Astrocyte of the spinal cord (primary cell): ENCODE measurements at regions not wholly inside any gene's neighbourhood (a gene's known extent, or its start where the extent isn't known, plus 50 kb on each side); places are given as distances from the start of the nearest gene placed in this dataset.

ENCODE experiments used
- DNase-seq: peaks from one replicate; pipeline ENCODE4 v3.0.0; 2011; ENCODE audit warnings: low read depth, low spot score
- H3K4me3 ChIP-seq: 2 replicates; pipeline ENCODE4 v1.5.1; 2011; ENCODE audit warnings: low read depth, mild to moderate bottlenecking, low read length, moderate library complexity
- in situ Hi-C: cut with HindIII; loops from 2 replicates; pipeline ENCODE4 v1.10.0; 2017; ENCODE audit warnings: low sequenced_read_pairs
- TF ChIP-seq, protein P1 (sequence below): IDR thresholded peaks from 2 replicates; pipeline ENCODE4 v1.5.1; 2012; ENCODE audit warnings: low read depth, mild to moderate bottlenecking, low read length, inconsistent platforms

DNA sequence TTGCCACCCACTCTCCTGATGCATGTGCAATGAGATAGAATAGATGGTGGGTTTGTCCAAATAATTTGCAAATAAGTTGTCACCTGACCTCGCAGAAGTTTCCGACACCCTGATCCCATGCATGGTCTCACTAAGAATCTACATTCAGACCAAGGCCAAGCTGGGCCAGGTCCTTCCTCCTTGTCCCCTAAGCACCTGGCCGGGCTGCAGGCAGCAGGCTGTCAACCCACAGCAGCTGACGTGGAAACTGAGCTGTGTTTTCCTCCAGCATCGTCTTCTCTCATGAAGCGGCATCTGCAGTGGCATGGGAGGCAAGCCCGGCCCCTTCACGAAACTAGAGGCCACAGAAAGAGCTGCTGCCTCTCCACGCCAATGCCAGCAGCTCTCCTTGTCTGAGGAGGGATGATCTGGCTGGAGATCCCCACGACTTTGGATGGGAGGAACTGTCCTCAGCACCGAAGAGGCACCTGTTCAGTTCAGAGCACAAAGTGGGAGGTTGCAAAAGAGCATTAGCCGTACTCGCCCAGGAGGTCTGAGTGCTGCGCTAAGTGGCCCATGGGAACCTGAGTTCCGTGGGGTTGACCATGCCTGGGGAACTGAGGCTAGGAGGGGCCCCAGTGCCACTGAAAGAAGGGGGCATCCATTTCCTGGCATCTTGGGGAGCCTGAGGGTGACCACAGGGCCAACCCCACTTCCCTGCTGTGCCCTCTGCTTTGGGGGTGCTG lies 110.5 kb upstream of the INSIG1 start:
- in situ Hi-C loops = no loop called here
- no peak for DNase-seq

DNA sequence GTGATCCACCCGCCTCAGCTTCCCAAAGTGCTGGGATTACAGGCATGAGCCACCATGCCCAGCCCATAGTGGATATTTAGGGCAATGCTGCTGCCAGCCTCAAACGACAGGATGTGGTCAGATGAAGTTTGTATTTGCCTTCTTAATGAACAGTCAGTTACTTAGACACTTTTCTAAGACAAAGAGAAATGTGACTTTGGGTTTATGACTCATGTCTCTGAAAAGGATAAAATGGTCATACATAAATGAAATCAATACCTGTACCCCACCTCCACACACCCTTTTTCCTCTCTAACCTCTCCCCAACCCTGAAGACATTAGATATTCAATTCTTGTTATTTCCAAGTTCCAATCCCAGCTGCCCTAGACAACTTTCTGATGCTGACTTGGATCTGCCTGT lies 109.3 kb upstream of the INSIG1 start:
- TF ChIP-seq, protein P1, sequence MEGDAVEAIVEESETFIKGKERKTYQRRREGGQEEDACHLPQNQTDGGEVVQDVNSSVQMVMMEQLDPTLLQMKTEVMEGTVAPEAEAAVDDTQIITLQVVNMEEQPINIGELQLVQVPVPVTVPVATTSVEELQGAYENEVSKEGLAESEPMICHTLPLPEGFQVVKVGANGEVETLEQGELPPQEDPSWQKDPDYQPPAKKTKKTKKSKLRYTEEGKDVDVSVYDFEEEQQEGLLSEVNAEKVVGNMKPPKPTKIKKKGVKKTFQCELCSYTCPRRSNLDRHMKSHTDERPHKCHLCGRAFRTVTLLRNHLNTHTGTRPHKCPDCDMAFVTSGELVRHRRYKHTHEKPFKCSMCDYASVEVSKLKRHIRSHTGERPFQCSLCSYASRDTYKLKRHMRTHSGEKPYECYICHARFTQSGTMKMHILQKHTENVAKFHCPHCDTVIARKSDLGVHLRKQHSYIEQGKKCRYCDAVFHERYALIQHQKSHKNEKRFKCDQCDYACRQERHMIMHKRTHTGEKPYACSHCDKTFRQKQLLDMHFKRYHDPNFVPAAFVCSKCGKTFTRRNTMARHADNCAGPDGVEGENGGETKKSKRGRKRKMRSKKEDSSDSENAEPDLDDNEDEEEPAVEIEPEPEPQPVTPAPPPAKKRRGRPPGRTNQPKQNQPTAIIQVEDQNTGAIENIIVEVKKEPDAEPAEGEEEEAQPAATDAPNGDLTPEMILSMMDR = no peak
- no peak overlapping the region for H3K4me3 ChIP-seq
- no peak for DNase-seq
- in situ Hi-C loops = no loop called here

More for the DNA sequence above, 110.5 kb upstream of the INSIG1 start:
- TF ChIP-seq, protein P1 = no peak
- H3K4me3 ChIP-seq = no peak overlapping the region

DNA sequence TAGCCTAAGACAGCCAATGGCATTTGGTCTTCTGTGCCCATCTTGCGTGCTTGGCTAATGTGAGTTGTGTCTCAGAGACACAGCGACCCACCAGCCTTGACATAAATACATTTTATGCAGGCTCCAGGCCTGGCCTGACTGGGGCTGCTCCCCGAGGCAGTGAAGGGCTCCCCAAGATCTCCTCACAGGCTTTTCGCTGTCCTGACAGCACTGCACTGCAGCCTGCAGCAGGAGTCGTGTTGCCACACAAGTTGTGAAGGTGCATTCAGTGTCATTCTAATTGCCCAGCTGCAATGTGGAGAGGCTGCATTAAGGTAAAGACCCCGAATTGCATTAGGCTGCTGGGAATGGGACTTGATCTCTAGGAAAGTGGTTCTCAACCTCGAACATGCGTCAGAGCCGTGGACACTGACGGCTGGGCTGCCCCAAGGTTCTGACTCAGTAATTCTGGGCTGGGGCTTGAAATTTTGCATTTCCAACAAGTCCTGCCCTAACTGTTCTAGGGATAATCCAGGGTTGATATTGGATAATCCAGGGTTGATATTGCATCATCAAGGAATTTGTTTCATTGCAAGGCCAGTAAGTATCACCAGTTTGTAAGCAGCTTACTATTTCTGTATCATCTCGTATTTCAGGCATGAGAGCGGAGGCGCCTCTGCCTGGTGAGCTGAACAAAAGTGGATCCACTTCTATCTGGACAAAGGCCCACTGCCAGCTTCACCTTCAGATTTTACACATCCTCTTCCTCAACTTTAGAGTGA lies 108.7 kb upstream of the INSIG1 start:
- in situ Hi-C loops = no loop called here
- no peak overlapping the region for H3K4me3 ChIP-seq
- DNase-seq = no peak
- TF ChIP-seq, protein P1 = no peak

DNA sequence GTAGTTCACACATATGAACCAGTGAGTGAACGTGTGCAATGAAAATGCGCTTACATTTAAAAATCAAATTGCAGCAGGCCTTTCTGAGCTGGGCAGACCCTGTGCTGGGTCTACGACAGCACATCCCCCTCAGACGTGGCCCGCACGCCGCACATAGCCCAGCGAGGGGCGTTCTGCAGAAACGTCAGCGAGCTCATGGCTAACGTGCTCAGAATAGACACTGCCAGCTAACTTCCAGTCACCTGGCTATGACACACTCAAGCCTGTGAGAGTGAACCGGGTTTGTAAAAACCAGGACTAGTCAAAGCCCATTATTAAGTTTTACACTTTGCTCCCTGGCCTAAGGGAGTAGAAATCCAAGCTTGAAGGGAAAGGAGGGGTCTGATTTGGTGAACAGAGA lies 108.1 kb upstream of the INSIG1 start:
- TF ChIP-seq, protein P1 = no peak
- H3K4me3 ChIP-seq = no peak overlapping the region
- no peak for DNase-seq
- in situ Hi-C loops = no loop called here

DNA sequence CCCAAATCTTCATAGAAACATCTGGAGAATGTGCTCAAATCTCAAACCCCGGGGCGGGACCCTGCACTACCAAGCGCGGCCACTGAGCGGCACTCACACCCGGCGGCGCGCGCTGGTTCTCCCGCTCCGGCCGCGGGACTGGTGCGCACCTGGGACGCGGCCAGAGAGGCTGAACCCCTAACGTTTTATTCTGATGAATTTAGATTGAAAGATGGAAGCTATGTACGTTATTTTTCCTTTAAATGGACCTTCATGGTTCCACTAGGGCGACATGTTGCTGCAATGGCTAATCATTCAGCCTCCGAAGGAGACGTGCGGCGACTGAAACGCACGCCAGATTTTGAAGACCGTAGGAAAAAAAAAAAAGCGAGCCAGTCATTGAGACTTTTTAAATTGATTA lies 107.0 kb upstream of the INSIG1 start:
- no peak for DNase-seq
- no peak overlapping the region for H3K4me3 ChIP-seq
- in situ Hi-C loops = no loop called here
- TF ChIP-seq, protein P1 = peak; percentile 91

DNA sequence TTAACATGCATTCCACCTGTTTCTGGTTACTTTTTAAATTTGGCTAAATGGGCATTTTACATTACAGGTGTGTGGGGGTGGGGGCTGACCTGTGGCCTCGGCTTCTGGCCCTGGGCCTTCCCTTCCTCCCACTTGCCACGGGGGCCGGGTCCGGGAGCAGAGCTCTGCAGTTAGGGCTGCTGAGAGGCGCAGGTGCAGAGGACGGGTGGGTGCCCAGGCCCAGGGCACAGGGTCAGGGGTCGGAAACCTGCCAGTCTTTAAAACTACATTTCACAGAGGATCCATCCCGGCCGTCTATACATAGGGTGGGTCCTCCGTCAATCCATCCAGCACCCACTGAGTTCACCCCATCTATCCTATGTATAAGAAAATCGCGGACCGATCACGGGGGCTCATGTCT lies 106.5 kb upstream of the INSIG1 start:
- DNase-seq = no peak
- H3K4me3 ChIP-seq = no peak overlapping the region

More for the DNA sequence above, 106.5 kb upstream of the INSIG1 start:
- TF ChIP-seq, protein P1 = no peak
- in situ Hi-C loops = no loop called here
